IMR-90 (cell line): ENCODE measurements at regions not wholly inside any gene's neighbourhood (a gene's known extent, or its start where the extent isn't known, plus 50 kb on each side); places are given as distances from the start of the nearest gene placed in this dataset.

ENCODE experiments used
- ATAC-seq: fragments of 200-7000 bp; cut with Tn5 transposase; 2 replicates; pipeline ENCODE4 v1.9.1; 2020; ENCODE audit warnings: low read depth, mild to moderate bottlenecking, moderate library complexity
- BruUV-seq: library from RNA; stranded (reverse); fragments of 400-500 nt; replicated peaks from 2 replicates; lab custom pipeline; 2021; lab: Mats Ljungman, UMichigan
- CTCF ChIA-PET: fragments of 300-600 bp; formaldehyde crosslinking; extraction: SDS; loops from one replicate; lab custom pipeline; 2021; ENCODE audit warnings: antibody characterized with exemption; lab: Yijun Ruan, JAX
- POLR2A ChIA-PET: fragments of 300-600 bp; sonication (Branson Sonifier 250); formaldehyde crosslinking; loops from one replicate; lab custom pipeline; 2022; ENCODE audit warnings: antibody characterized with exemption; ENCODE audit not compliant: unreplicated experiment; lab: Charles Lee
- DNase-seq: peaks from one replicate; pipeline ENCODE4 v3.0.0; 2013
- H2AFZ ChIP-seq: replicated peaks from 2 replicates; pipeline ENCODE3; 2013; ENCODE audit warnings: low read length, mild to moderate bottlenecking; ENCODE audit not compliant: poor library complexity
- H2AK5ac ChIP-seq: 2 replicates; pipeline ENCODE4 v1.6.1; 2013; ENCODE audit warnings: low read depth, low read length, inconsistent platforms
- H2AK9ac ChIP-seq: replicated peaks from 2 replicates; pipeline ENCODE3; 2013; ENCODE audit warnings: mild to moderate bottlenecking, low read depth, low read length, moderate library complexity; ENCODE audit not compliant: poor library complexity
- H2BK120ac ChIP-seq: 2 replicates; pipeline ENCODE4 v1.6.1; 2013; ENCODE audit warnings: low read depth, low read length, inconsistent platforms
- H2BK15ac ChIP-seq: 3 replicates; pipeline ENCODE4 v1.6.1; 2013; ENCODE audit warnings: low read depth, low read length, inconsistent platforms
- H2BK20ac ChIP-seq: 2 replicates; pipeline ENCODE4 v1.6.1; 2013; ENCODE audit warnings: low read depth, mild to moderate bottlenecking, inconsistent platforms, low read length, moderate library complexity
- H2BK5ac ChIP-seq: 2 replicates; pipeline ENCODE4 v1.6.1; 2013; ENCODE audit warnings: mild to moderate bottlenecking, low read depth, low read length, inconsistent platforms; ENCODE audit not compliant: poor library complexity, severe bottlenecking
- H3K14ac ChIP-seq: replicated peaks from 2 replicates; pipeline ENCODE4 v1.6.1; 2013; ENCODE audit warnings: low read depth, low read length, inconsistent platforms
- H3K18ac ChIP-seq: 2 replicates; pipeline ENCODE4 v1.6.1; 2013; ENCODE audit warnings: low read depth, low read length, control low read depth
- H3K23ac ChIP-seq: 2 replicates; pipeline ENCODE4 v1.6.1; 2013; ENCODE audit warnings: low read depth, low read length, inconsistent platforms
- H3K27ac ChIP-seq: 2 replicates; pipeline ENCODE4 v1.5.1; 2013; ENCODE audit warnings: mild to moderate bottlenecking, control low read depth, low read length; ENCODE audit not compliant: insufficient read depth
- H3K27me3 ChIP-seq: 2 replicates; pipeline ENCODE4 v1.6.1; 2013; ENCODE audit warnings: low read length; ENCODE audit not compliant: control insufficient read depth, insufficient read depth
- H3K36me3 ChIP-seq: 2 replicates; pipeline ENCODE4 v1.6.1; 2013; ENCODE audit warnings: low read length, mixed read lengths; ENCODE audit not compliant: control insufficient read depth, insufficient read depth
- H3K4ac ChIP-seq: 2 replicates; pipeline ENCODE4 v1.6.1; 2013; ENCODE audit warnings: low read depth, low read length, inconsistent platforms
- H3K4me1 ChIP-seq: 2 replicates; pipeline ENCODE4 v1.6.1; 2013; ENCODE audit warnings: low read length, mixed read lengths; ENCODE audit not compliant: control insufficient read depth, insufficient read depth
- H3K4me2 ChIP-seq: 2 replicates; pipeline ENCODE4 v1.6.1; 2013; ENCODE audit warnings: low read depth, mild to moderate bottlenecking, control low read depth, low read length, moderate library complexity
- H3K4me3 ChIP-seq: 2 replicates; pipeline ENCODE4 v1.5.1; 2013; ENCODE audit warnings: low read depth, mild to moderate bottlenecking, control low read depth, low read length, moderate library complexity; ENCODE audit not compliant: insufficient read depth
- H3K56ac ChIP-seq: 2 replicates; pipeline ENCODE4 v1.6.1; 2013; ENCODE audit warnings: low read length, inconsistent platforms; ENCODE audit not compliant: insufficient read depth; ENCODE audit errors: extremely low read depth
- H3K79me1 ChIP-seq, 2 experiments: 2 replicates each; pipeline ENCODE4 v1.6.1; 2013; ENCODE audit warnings: low read length in 2 of 2, inconsistent platforms in 1 of 2, low read depth in 1 of 2
- H3K9ac ChIP-seq: 2 replicates; pipeline ENCODE4 v1.6.1; 2013; ENCODE audit warnings: low read depth, low read length, control low read depth
- H3K9me1 ChIP-seq: 2 replicates; pipeline ENCODE4 v1.6.1; 2013; ENCODE audit warnings: low read length, inconsistent platforms; ENCODE audit not compliant: insufficient read depth
- H3K9me3 ChIP-seq: 2 replicates; pipeline ENCODE4 v1.6.1; 2013; ENCODE audit warnings: low read length; ENCODE audit not compliant: control insufficient read depth, insufficient read depth
- H4K20me1 ChIP-seq: 2 replicates; pipeline ENCODE4 v1.6.1; 2013; ENCODE audit warnings: low read length, inconsistent platforms; ENCODE audit not compliant: insufficient read depth
- H4K5ac ChIP-seq: 2 replicates; pipeline ENCODE4 v1.6.1; 2013; ENCODE audit warnings: mild to moderate bottlenecking, low read depth, low read length, control low read depth
- H4K8ac ChIP-seq, 2 experiments: 2 replicates each; pipeline ENCODE4 v1.6.1; 2013; ENCODE audit warnings: low read depth in 2 of 2, low read length in 2 of 2, control low read depth in 1 of 2, inconsistent platforms in 1 of 2
- H4K91ac ChIP-seq: 2 replicates; pipeline ENCODE4 v1.6.1; 2013; ENCODE audit warnings: low read depth, low read length, inconsistent platforms; ENCODE audit not compliant: insufficient read depth
- BHLHE40 ChIP-seq: fragments of 150-350 bp; IDR thresholded peaks from 2 replicates; pipeline ENCODE4 v1.6.1; 2016; ENCODE audit warnings: mild to moderate bottlenecking, low read depth, low read length
- CEBPB ChIP-seq: IDR thresholded peaks from 2 replicates; pipeline ENCODE4 v1.6.1; 2012; ENCODE audit warnings: low read depth, low read length, improper control_type of control experiment
- FOS ChIP-seq: fragments of 150-350 bp; IDR thresholded peaks from 2 replicates; pipeline ENCODE4 v1.6.1; 2016; ENCODE audit warnings: low read depth, low read length
- MAFK ChIP-seq: IDR thresholded peaks from 2 replicates; pipeline ENCODE4 v1.6.1; 2012; ENCODE audit warnings: low read depth, low read length, improper control_type of control experiment
- NFE2L2 ChIP-seq: fragments of 150-350 bp; IDR thresholded peaks from 2 replicates; pipeline ENCODE4 v1.6.1; 2016; ENCODE audit warnings: low read depth, mild to moderate bottlenecking, low read length
- POLR2A ChIP-seq: IDR thresholded peaks from 2 replicates; pipeline ENCODE4 v1.6.1; 2012; ENCODE audit warnings: mild to moderate bottlenecking, low read depth, low read length
- RAD21 ChIP-seq: IDR thresholded peaks from 2 replicates; pipeline ENCODE4 v1.6.1; 2012; ENCODE audit warnings: low read length, improper control_type of control experiment
- RCOR1 ChIP-seq: IDR thresholded peaks from 2 replicates; pipeline ENCODE4 v1.6.1; 2012; ENCODE audit warnings: mild to moderate bottlenecking, low read length, improper control_type of control experiment; ENCODE audit not compliant: insufficient replicate concordance
- RFX5 ChIP-seq: IDR thresholded peaks from 2 replicates; pipeline ENCODE4 v1.8.0; 2012; ENCODE audit warnings: low read depth, mild to moderate bottlenecking, low read length, moderate library complexity
- USF2 ChIP-seq: fragments of 150-350 bp; IDR thresholded peaks from 2 replicates; pipeline ENCODE4 v1.6.1; 2017; ENCODE audit warnings: mild to moderate bottlenecking, antibody characterized with exemption, low read length, low read depth
- WGBS, 2 experiments: methylation state at CpG; one replicate each; pipeline versions ENCODE4 v1.1.5 to v1.1.7; 2013; ENCODE audit warnings: missing lambda C conversion rate in 2 of 2; ENCODE audit not compliant: insufficient read length in 1 of 2; ENCODE audit errors: extremely low coverage in 2 of 2; 5-methylcytosine and 5-hydroxymethylcytosine counted together
- dilution Hi-C: fragments of 300-500 bp; cut with HindIII; formaldehyde crosslinking; loops from one replicate; pipeline ENCODE4 v1.14.3; 2018; ENCODE audit warnings: low sequenced_read_pairs; ENCODE audit not compliant: unreplicated experiment
- in situ Hi-C: fragments of 300-500 bp; cut with MboI; formaldehyde crosslinking; loops from 3 replicates; pipeline ENCODE4 v1.14.3; 2019; ENCODE audit warnings: low sequenced_read_pairs, inconsistent platforms, mixed read lengths
- intact Hi-C: fragments of 100-400 bp; cut with micrococcal nuclease; formaldehyde crosslinking; loops from 2 replicates; pipeline ENCODE4 v1.10.0; 2022

DNA sequence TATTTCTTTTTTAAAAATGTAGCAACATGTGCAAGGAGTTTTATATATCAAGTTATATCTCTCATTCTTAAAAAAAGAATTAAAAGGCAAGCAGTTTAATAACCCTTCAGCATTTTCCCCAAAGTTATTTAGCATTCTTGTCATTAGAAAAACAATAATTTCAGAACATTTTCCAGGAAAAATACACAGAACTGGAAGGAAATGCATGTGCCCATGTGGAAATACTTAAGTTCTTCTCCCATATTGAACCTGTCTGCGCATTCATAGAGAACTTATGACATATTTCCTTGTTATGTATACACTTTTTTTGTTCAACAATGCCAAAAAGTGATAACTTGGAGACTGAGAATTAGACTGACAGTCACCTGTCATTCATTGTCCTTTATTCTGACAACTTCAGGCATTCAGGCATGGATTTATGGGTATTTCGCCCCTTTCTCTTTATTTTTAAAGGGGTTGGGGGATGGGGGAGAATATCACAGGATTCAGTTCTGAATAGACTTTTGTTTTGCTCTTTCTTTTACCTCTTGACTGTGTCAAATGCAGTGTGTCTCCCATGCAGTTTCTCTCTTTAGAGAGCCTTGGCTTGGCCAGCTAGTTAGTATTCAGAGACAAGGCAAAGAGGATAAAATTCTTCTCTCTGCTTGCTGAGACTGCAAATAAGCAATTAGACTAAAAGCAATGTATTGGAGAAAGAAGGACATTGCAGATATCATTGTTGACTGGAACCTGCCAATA, 701.0 kb downstream of the NR2F1-AS1 start:
- Histone ChIP-seq H4K20me1 (no peaks in the 10 kb centered on the region), H3K4me2 (no peak overlapping the region), H3K79me1 (no peaks in the 10 kb centered on the region), H2AFZ (no peak overlapping the region), H3K18ac (no peak overlapping the region), H3K14ac (no peak overlapping the region), H2AK9ac (no peak overlapping the region), H3K36me3 (no peaks in the 10 kb centered on the region), H4K5ac (no peak overlapping the region), H2BK15ac (no peak overlapping the region), H2BK120ac (no peak overlapping the region), H3K27me3 (no peaks in the 10 kb centered on the region), H2BK5ac (no peak overlapping the region), H3K27ac (no peak overlapping the region), H3K9me1 (no peaks in the 10 kb centered on the region), H2BK20ac (no peak overlapping the region), H3K9ac (no peak overlapping the region), H3K23ac (no peak overlapping the region), H2AK5ac (no peak overlapping the region), H3K4ac (no peak overlapping the region), H3K9me3 (peaks cover 9% of the 10 kb centered on the region), H3K56ac (no peak overlapping the region), H3K4me3 (no peak overlapping the region), H4K8ac (no peak overlapping the region), H3K4me1 (no peaks in the 10 kb centered on the region), H4K91ac (no peak overlapping the region)
- BruUV-seq = no TSS peak
- POLR2A ChIA-PET = no interaction called here
- CTCF ChIA-PET = no interaction called here
- DNase-seq = no peak
- no CpG with 5 or more reads among the region's 2 CpGs for WGBS, 2 experiments
- ATAC-seq = no peak
- TF ChIP-seq MAFK (no peak), CEBPB (no peak), RCOR1 (no peak), POLR2A (no peak), RFX5 (no peak), RAD21 (no peak), NFE2L2 (no peak), BHLHE40 (no peak), USF2 (no peak), FOS (no peak)
- in situ Hi-C loops = no loop called here
- dilution Hi-C loops = no loop called here
- intact Hi-C loops = no loop called here
